NCI-H128 (cell line): ENCODE measurements at regions not wholly inside any gene's neighbourhood (a gene's known extent, or its start where the extent isn't known, plus 50 kb on each side); places are given as distances from the start of the nearest gene placed in this dataset.

Source experiments
- DNase-seq: peaks from one replicate; lab custom pipeline; 2025; ENCODE audit not compliant: unreplicated experiment; lab: John Stamatoyannopoulos, UW

GRCh38 chr4:186886759-186887158, 163.1 kb upstream of the FAT1 start:
- no peak for DNase-seq

- DNase-seq = no peak
Observed at GRCh38 chr4:186887291-186887700, 163.6 kb upstream of the FAT1 start.

GRCh38 chr4:186887752-186888151, 164.1 kb upstream of the FAT1 start:
- no peak for DNase-seq

- DNase-seq = no peak
Observed at GRCh38 chr4:186889876-186890643, 166.4 kb upstream of the FAT1 start.

- no peak for DNase-seq
Observed at GRCh38 chr4:186891859-186892486, 168.3 kb upstream of the FAT1 start.

GRCh38 chr4:186898367-186898766, 174.7 kb upstream of the FAT1 start:
- no peak for DNase-seq

- no peak for DNase-seq
Observed at GRCh38 chr4:186900232-186900900, 176.7 kb upstream of the FAT1 start.

- no peak for DNase-seq
Observed at GRCh38 chr4:186900984-186901383, 177.3 kb upstream of the FAT1 start.

- DNase-seq = no peak
Observed at GRCh38 chr4:186901850-186902249, 178.2 kb upstream of the FAT1 start.

- no peak for DNase-seq
Observed at GRCh38 chr4:186902361-186902760, 178.7 kb upstream of the FAT1 start.

GRCh38 chr4:186904101-186904500, 180.4 kb upstream of the FAT1 start:
- DNase-seq = no peak

GRCh38 chr4:186906722-186907121, 183.1 kb upstream of the FAT1 start:
- no peak for DNase-seq

- no peak for DNase-seq
Observed at GRCh38 chr4:186910385-186910784, 186.7 kb upstream of the FAT1 start.

GRCh38 chr4:186912606-186913005, 188.9 kb upstream of the FAT1 start:
- DNase-seq = no peak

- DNase-seq = no peak
Observed at GRCh38 chr4:186915816-186916215, 192.2 kb upstream of the FAT1 start.

GRCh38 chr4:186917136-186917535, 193.5 kb upstream of the FAT1 start:
- no peak for DNase-seq

GRCh38 chr4:186918466-186918865, 194.8 kb upstream of the FAT1 start:
- no peak for DNase-seq

GRCh38 chr4:186919340-186919739, 195.7 kb upstream of the FAT1 start:
- no peak for DNase-seq

- no peak for DNase-seq
Observed at GRCh38 chr4:186920483-186920882, 196.8 kb upstream of the FAT1 start.

- DNase-seq = no peak
Observed at GRCh38 chr4:186920992-186921391, 197.3 kb upstream of the FAT1 start.

- no peak for DNase-seq
Observed at GRCh38 chr4:186924723-186925122, 201.1 kb upstream of the FAT1 start.

GRCh38 chr4:186927624-186928023, 204.0 kb upstream of the FAT1 start:
- DNase-seq = no peak
